ENCODE measurements at regions not wholly inside any gene's neighbourhood (a gene's known extent, or its start where the extent isn't known, plus 50 kb on each side); places are given as distances from the start of the nearest gene placed in this dataset.

DNA sequence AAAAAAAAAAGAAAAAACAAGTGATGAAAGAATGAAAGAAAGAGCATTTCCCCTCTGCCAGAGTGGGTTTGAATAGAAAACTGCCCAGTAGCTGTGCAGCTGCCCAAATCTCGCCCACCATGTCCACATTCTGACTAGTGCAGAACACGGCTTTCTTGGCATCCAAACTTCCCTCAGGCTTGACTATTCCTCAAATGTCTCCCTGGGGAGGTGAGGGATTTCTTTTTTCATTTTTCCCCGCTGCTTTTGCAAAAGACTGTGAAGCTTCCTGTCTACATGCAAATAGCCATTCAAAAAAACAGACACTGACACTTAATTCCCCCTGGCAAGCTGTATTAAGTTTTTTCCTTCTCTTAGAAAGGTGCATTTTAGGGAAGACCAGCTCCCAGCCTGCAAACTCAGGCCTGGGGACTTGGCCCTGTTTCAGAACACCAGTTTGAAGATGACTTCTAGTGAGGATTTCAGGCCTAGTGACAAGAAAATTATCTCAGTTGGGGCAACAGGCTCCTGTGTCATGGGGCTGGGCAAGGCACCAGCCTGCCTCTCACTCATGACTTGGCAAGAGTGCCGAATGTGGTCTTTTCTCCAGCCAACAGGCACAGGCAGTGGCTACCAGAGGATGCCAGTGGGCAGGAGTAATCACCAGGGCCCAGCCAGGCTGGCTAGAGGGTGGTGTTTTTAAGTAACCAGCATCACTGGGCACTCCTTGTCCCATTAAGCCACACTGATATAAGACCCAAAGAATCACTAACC lies 178.1 kb upstream of the NFIA start:
- H3K36me3 ChIP-seq = no peaks in the 10 kb centered on the region
- DNase-seq = no peak
- intact Hi-C loops (cut with DNase I) = no loop called here
- TF ChIP-seq, protein P1, sequence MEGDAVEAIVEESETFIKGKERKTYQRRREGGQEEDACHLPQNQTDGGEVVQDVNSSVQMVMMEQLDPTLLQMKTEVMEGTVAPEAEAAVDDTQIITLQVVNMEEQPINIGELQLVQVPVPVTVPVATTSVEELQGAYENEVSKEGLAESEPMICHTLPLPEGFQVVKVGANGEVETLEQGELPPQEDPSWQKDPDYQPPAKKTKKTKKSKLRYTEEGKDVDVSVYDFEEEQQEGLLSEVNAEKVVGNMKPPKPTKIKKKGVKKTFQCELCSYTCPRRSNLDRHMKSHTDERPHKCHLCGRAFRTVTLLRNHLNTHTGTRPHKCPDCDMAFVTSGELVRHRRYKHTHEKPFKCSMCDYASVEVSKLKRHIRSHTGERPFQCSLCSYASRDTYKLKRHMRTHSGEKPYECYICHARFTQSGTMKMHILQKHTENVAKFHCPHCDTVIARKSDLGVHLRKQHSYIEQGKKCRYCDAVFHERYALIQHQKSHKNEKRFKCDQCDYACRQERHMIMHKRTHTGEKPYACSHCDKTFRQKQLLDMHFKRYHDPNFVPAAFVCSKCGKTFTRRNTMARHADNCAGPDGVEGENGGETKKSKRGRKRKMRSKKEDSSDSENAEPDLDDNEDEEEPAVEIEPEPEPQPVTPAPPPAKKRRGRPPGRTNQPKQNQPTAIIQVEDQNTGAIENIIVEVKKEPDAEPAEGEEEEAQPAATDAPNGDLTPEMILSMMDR (IDR thresholded peaks at IDR 0.05) = no peak
- no peak overlapping the region for H3K27ac ChIP-seq
- H3K4me3 ChIP-seq = no peak overlapping the region
- ATAC-seq = no peak
- no peaks in the 10 kb centered on the region for H3K9me3 ChIP-seq
- H3K4me1 ChIP-seq = peaks cover 9% of the 10 kb centered on the region
- no peaks in the 10 kb centered on the region for H3K27me3 ChIP-seq (ENCODE audit: low read depth)

DNA sequence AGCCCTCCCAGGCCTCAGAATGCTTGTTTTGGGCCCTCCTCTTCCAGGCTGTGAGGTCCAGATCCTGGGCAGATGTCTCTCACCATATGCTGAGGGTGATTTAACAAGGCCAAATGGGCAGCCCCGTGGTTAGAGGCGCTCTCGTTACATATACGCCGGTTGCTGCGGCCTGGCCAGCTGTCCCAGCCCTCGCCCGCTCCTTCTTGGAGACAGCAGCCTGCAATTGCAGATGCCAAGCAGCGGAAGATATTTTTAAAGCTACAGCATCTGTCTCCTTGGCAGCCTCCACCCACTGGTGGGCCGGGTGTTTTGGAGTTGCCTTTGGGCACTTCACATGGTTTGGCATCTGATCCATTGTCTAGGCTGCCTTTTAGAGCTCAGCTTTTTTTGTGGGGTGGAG lies 178.8 kb upstream of the NFIA start:
- ATAC-seq = no peak
- H3K4me1 ChIP-seq = peaks cover 9% of the 10 kb centered on the region
- no peak overlapping the region for H3K4me3 ChIP-seq
- DNase-seq = no peak
- intact Hi-C loops (cut with DNase I) = no loop called here
- no peaks in the 10 kb centered on the region for H3K27me3 ChIP-seq (ENCODE audit: low read depth)
- H3K27ac ChIP-seq = no peak overlapping the region
- H3K9me3 ChIP-seq = no peaks in the 10 kb centered on the region
- TF ChIP-seq, protein P1 (IDR thresholded peaks at IDR 0.05) = no peak
- no peaks in the 10 kb centered on the region for H3K36me3 ChIP-seq

DNA sequence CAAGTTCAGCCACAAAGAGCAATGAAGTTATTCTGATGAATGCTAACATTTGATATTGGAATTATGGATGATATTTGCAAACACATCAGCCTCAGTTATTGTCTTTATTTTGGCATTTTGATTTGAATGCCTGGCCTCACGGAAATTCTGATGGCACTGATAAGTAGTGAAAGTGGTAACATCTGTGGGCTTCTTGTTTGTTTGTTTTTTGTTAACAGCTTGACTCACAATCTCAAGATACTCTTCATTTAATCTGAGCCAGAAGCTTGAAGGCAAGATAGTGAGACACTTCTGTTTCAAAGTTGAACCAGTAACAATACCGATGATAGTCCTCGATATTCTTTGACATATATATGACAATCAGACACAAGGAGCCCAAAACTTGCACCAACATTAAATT lies 182.9 kb upstream of the NFIA start:
- Histone ChIP-seq H3K4me3 (no peak overlapping the region), H3K27me3 (ENCODE audit: low read depth) (no peaks in the 10 kb centered on the region), H3K36me3 (no peaks in the 10 kb centered on the region), H3K4me1 (peaks cover 5% of the 10 kb centered on the region), H3K9me3 (no peaks in the 10 kb centered on the region), H3K27ac (no peak overlapping the region)
- intact Hi-C loops (cut with DNase I) = no loop called here
- no peak for ATAC-seq
- TF ChIP-seq, protein P1 (IDR thresholded peaks at IDR 0.05) = no peak
- no peak for DNase-seq

DNA sequence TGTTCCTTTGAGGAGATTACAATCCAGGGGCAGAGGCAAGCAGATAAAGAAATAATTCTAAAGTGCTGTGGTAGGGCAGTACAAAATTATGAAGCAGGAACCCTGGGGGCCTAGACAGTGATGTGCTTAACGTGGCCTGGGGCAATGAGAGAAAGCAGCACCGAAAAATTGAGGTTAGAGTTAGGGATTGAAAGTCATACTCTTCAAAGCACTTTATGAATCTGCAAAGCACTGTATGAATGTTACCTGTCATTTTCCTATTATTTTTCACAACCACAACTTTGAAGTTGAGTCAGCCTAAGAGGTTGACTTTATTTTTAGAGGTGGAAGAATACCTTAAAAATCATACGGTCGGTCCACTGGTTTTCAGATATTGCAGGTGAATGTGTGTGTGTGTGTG lies 183.4 kb upstream of the NFIA start:
- ATAC-seq = no peak
- Histone ChIP-seq H3K27me3 (ENCODE audit: low read depth) (no peaks in the 10 kb centered on the region), H3K27ac (no peak overlapping the region), H3K4me3 (no peak overlapping the region), H3K4me1 (peaks cover under 1% of the 10 kb centered on the region), H3K9me3 (no peaks in the 10 kb centered on the region), H3K36me3 (no peaks in the 10 kb centered on the region)
- intact Hi-C loops (cut with DNase I) = no loop called here
- TF ChIP-seq, protein P1 (IDR thresholded peaks at IDR 0.05) = no peak
- no peak for DNase-seq

DNA sequence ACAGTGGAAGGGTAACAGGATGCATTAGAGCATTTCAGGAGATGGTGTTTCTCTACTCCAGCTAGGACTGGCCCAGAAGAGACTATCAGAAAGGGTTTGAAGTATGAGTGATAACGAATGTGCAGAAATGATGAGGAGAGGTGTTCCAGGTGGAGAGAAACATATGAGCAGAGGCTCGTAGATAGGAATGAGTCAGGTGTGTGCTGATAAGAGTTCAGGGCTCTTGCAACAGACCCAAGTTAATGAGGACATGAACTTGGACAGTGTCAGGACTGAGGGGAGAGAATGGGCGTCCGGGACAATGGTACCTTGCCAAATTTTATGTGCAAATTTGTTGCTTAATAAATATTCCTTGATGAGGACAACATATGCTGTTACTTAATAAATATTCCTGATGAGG lies 183.9 kb upstream of the NFIA start:
- TF ChIP-seq, protein P1 (IDR thresholded peaks at IDR 0.05) = no peak
- Histone ChIP-seq H3K4me3 (no peak overlapping the region), H3K27me3 (ENCODE audit: low read depth) (no peaks in the 10 kb centered on the region), H3K9me3 (no peaks in the 10 kb centered on the region), H3K4me1 (no peaks in the 10 kb centered on the region), H3K27ac (no peak overlapping the region), H3K36me3 (no peaks in the 10 kb centered on the region)
- intact Hi-C loops (cut with DNase I) = no loop called here
- DNase-seq = no peak
- no peak for ATAC-seq
